Mesenchymal stem cell (in vitro differentiated cells and primary cell): ENCODE measurements at regions not wholly inside any gene's neighbourhood (a gene's known extent, or its start where the extent isn't known, plus 50 kb on each side); places are given as distances from the start of the nearest gene placed in this dataset.

ENCODE experiments used
- DNase-seq: peaks from one replicate; pipeline ENCODE4 v3.0.0-alpha.2; 2013
- H2AFZ ChIP-seq: one replicate; pipeline ENCODE4 v1.6.1; 2013; ENCODE audit warnings: low read depth, mild to moderate bottlenecking, control low read depth, inconsistent platforms, low read length, moderate library complexity
- H2AK5ac ChIP-seq: 2 replicates; pipeline ENCODE4 v1.6.1; 2013; ENCODE audit warnings: low read length, moderate library complexity, mild to moderate bottlenecking, inconsistent platforms; ENCODE audit not compliant: severe bottlenecking
- H2BK120ac ChIP-seq: one replicate; pipeline ENCODE4 v1.6.1; 2013; ENCODE audit warnings: low read depth, mild to moderate bottlenecking, inconsistent platforms, low read length, moderate library complexity
- H2BK12ac ChIP-seq, 2 experiments: one replicate each; pipeline ENCODE4 v1.6.1; 2013; ENCODE audit warnings: inconsistent platforms in 2 of 2, low read length in 2 of 2, mild to moderate bottlenecking in 2 of 2, moderate library complexity in 2 of 2, control low read depth in 1 of 2
- H2BK15ac ChIP-seq: one replicate; pipeline ENCODE4 v1.6.1; 2013; ENCODE audit warnings: mild to moderate bottlenecking, low read depth, inconsistent platforms; ENCODE audit not compliant: poor library complexity, severe bottlenecking
- H2BK5ac ChIP-seq: 2 replicates; pipeline ENCODE4 v1.6.1; 2013; ENCODE audit warnings: low read depth, mild to moderate bottlenecking, low read length, control low read depth, inconsistent platforms; ENCODE audit not compliant: poor library complexity, severe bottlenecking
- H3K14ac ChIP-seq, 2 experiments: one replicate each; pipeline ENCODE4 v1.6.1; 2013; ENCODE audit warnings: inconsistent platforms in 2 of 2, low read length in 2 of 2, control low read depth in 1 of 2, mild to moderate bottlenecking in 1 of 2, moderate library complexity in 1 of 2
- H3K18ac ChIP-seq, 2 experiments: one replicate each; pipeline ENCODE4 v1.6.1; 2013; ENCODE audit warnings: inconsistent platforms in 2 of 2, low read length in 2 of 2, control low read depth in 1 of 2, low read depth in 1 of 2, mild to moderate bottlenecking in 1 of 2
- H3K23ac ChIP-seq, 2 experiments: one replicate each; pipeline ENCODE4 v1.6.1; 2013; ENCODE audit warnings: inconsistent platforms in 2 of 2, low read length in 2 of 2, mild to moderate bottlenecking in 2 of 2, moderate library complexity in 2 of 2, control low read depth in 1 of 2
- H3K27ac ChIP-seq: 2 replicates; pipeline ENCODE4 v1.5.1; 2013; ENCODE audit warnings: mild to moderate bottlenecking, moderate library complexity, low read length, control low read depth, inconsistent platforms; ENCODE audit not compliant: poor library complexity, severe bottlenecking
- H3K27me3 ChIP-seq, 2 experiments: 2 replicates each; pipeline versions ENCODE4 v1.6.1 to v1.7.0; 2013; ENCODE audit warnings: low read length in 2 of 2, mild to moderate bottlenecking in 2 of 2, moderate library complexity in 2 of 2, control low read depth in 1 of 2, inconsistent platforms in 1 of 2; ENCODE audit not compliant: control insufficient read depth in 1 of 2, insufficient read depth in 1 of 2
- H3K36me3 ChIP-seq, 2 experiments: 2 replicates each; pipeline versions ENCODE4 v1.6.1 to v1.7.0; 2013; ENCODE audit warnings: low read length in 2 of 2, control low read depth in 1 of 2, inconsistent platforms in 1 of 2, low read depth in 1 of 2, mild to moderate bottlenecking in 1 of 2; ENCODE audit not compliant: insufficient read depth in 2 of 2, control insufficient read depth in 1 of 2
- H3K4ac ChIP-seq, 2 experiments: one replicate each; pipeline ENCODE4 v1.6.1; 2013; ENCODE audit warnings: inconsistent platforms in 2 of 2, low read length in 2 of 2, mild to moderate bottlenecking in 2 of 2, moderate library complexity in 2 of 2, control low read depth in 1 of 2, low read depth in 1 of 2
- H3K4me1 ChIP-seq: 2 replicates; pipeline ENCODE4 v1.6.1; 2013; ENCODE audit warnings: low read depth, low read length, control low read depth; ENCODE audit not compliant: control insufficient read depth, insufficient read depth
- H3K4me2 ChIP-seq: 2 replicates; pipeline ENCODE4 v1.6.1; 2013; ENCODE audit warnings: low read length, mild to moderate bottlenecking, inconsistent platforms; ENCODE audit not compliant: poor library complexity, severe bottlenecking
- H3K4me3 ChIP-seq, 2 experiments: 2 replicates each; pipeline versions ENCODE4 v1.5.1 to v1.7.0; 2013; ENCODE audit warnings: low read length in 2 of 2, mild to moderate bottlenecking in 2 of 2, control low read depth in 1 of 2, low read depth in 1 of 2; ENCODE audit not compliant: insufficient read depth in 1 of 2
- H3K79me1 ChIP-seq: replicated peaks from 2 replicates; pipeline ENCODE4 v1.6.1; 2013; ENCODE audit warnings: mild to moderate bottlenecking, control low read depth, low read length, inconsistent platforms; ENCODE audit not compliant: poor library complexity, severe bottlenecking
- H3K9ac ChIP-seq: 2 replicates; pipeline ENCODE4 v1.7.0; 2013; ENCODE audit warnings: mild to moderate bottlenecking, low read length, moderate library complexity
- H3K9me3 ChIP-seq: 2 replicates; pipeline ENCODE4 v1.7.0; 2013; ENCODE audit warnings: mild to moderate bottlenecking, low read length; ENCODE audit not compliant: control insufficient read depth
- H4K8ac ChIP-seq: one replicate; pipeline ENCODE4 v1.6.1; 2013; ENCODE audit warnings: inconsistent platforms, mild to moderate bottlenecking, low read length, moderate library complexity
- H4K91ac ChIP-seq: one replicate; pipeline ENCODE4 v1.6.1; 2013; ENCODE audit warnings: mild to moderate bottlenecking, low read length, inconsistent platforms
- WGBS: methylation state at CpG from one replicate; pipeline ENCODE4 v1.1.7; 2013; ENCODE audit warnings: mixed read lengths; 5-methylcytosine and 5-hydroxymethylcytosine counted together

DNA sequence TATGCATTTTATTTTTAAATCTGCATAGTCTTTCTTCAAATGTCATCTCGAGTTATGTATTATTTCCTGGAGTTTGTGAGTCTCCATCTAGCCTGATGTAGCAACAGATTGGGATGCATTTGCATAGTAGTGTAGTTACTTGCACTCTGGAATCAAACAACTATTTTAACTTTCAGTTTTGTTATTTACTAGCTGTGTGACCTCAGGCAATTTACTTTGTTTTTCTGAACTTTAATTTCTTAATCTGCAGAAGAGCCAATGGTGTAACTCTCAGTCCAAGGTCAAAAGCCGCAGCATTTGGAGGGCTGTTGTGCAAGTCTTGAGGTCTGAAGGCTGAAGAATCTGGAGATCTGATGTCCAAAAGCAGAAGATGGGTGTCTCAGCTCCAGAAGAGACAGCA is 175.8 kb upstream of the SORCS1 start:
- H4K8ac ChIP-seq, result no peak overlapping the region
- H3K79me1 ChIP-seq, result no peaks in the 10 kb centered on the region
- H3K18ac ChIP-seq, result no peak overlapping the region
- H3K4me3 ChIP-seq, result no peak overlapping the region
- H3K14ac ChIP-seq, result no peak overlapping the region
- no peak overlapping the region for H2AK5ac ChIP-seq
- no peak overlapping the region for H3K4me2 ChIP-seq
- no peak overlapping the region for H2AFZ ChIP-seq
- H4K91ac ChIP-seq, result no peak overlapping the region
- H3K23ac ChIP-seq, result no peak overlapping the region
- no peak overlapping the region for H2BK120ac ChIP-seq
- H3K4me1 ChIP-seq, result no peaks in the 10 kb centered on the region
- no peak overlapping the region for H3K9ac ChIP-seq
- no peak overlapping the region for H2BK5ac ChIP-seq
- H3K36me3 ChIP-seq, result no peaks in the 10 kb centered on the region
- H3K27me3 ChIP-seq, result no peaks in the 10 kb centered on the region
- H3K4ac ChIP-seq, result no peak overlapping the region
- H3K9me3 ChIP-seq, result peaks cover 3% of the 10 kb centered on the region
- 69% methylated on average over 1 of the region's 2 CpGs for WGBS
- DNase-seq, result no peak
- H2BK12ac ChIP-seq, result no peak overlapping the region
- H2BK15ac ChIP-seq, result no peak overlapping the region
- no peak overlapping the region for H3K27ac ChIP-seq

DNA sequence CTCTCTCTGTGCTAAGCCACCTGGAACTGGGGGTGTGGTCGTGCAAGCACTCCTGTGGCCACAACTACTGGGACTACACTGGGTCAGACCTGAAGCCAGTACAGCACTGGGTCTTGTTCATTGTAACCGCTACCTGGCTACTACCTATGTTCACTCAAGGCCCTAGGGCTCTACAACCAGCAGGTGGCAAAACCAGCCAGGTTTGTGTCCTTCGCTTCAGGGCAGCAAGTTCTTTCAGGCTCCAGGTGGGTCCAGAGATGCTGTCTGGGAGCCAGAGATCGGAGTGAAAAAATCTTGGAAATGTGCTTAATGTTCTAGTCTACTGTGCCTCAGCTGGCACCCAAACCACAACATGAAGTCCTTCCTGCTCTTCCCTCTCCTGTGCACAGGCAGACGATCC is 171.6 kb upstream of the SORCS1 start:
- Histone ChIP-seq H2BK12ac (no peak overlapping the region), H4K91ac (no peak overlapping the region), H3K36me3 (no peaks in the 10 kb centered on the region), H2BK120ac (no peak overlapping the region), H3K4ac (no peak overlapping the region), H3K4me2 (no peak overlapping the region), H3K18ac (no peak overlapping the region), H3K27ac (no peak overlapping the region), H2AK5ac (no peak overlapping the region), H3K27me3 (no peaks in the 10 kb centered on the region), H3K9ac (no peak overlapping the region), H2BK15ac (no peak overlapping the region), H3K14ac (no peak overlapping the region), H2AFZ (no peak overlapping the region), H2BK5ac (no peak overlapping the region), H3K4me1 (no peaks in the 10 kb centered on the region), H3K79me1 (no peaks in the 10 kb centered on the region), H3K23ac (no peak overlapping the region), H3K9me3 (peaks cover 3% of the 10 kb centered on the region), H4K8ac (no peak overlapping the region), H3K4me3 (no peak overlapping the region)
- DNase-seq, result no peak
- WGBS, result 49% methylated on average over 5 of the region's 5 CpGs

DNA sequence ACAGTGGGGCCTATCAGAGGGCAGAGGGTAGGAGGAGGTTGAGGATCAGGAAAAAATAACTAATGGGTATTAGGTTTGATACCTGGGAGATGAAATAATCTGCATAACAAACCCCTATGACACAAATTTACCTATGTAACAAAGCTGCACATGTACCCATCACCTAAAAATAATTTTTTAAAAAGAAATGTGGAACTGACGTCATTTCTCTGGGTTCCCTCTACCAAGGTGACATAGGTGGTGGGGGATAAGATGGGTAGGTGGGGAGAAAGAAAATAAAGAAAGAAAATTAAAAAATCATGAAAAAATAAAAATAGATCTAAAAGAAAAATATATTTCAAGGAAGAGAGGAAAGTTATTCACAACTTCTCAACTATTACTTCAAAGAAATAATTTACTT is 153.1 kb upstream of the SORCS1 start:
- Histone ChIP-seq H2BK12ac (no peak overlapping the region), H3K18ac (no peak overlapping the region), H2AK5ac (no peak overlapping the region), H3K27ac (no peak overlapping the region), H3K79me1 (no peaks in the 10 kb centered on the region), H3K14ac (no peak overlapping the region), H3K27me3 (no peaks in the 10 kb centered on the region), H3K9ac (no peak overlapping the region), H2BK120ac (no peak overlapping the region), H3K4me1 (no peaks in the 10 kb centered on the region), H2BK5ac (no peak overlapping the region), H3K36me3 (no peaks in the 10 kb centered on the region), H3K9me3 (peaks cover 2% of the 10 kb centered on the region), H3K4me2 (no peak overlapping the region), H2BK15ac (no peak overlapping the region), H3K4me3 (no peak overlapping the region), H3K23ac (no peak overlapping the region), H4K8ac (no peak overlapping the region), H4K91ac (no peak overlapping the region), H2AFZ (no peak overlapping the region), H3K4ac (no peak overlapping the region)
- no peak for DNase-seq
- no CpG with 5 or more reads among the region's 1 CpG for WGBS

DNA sequence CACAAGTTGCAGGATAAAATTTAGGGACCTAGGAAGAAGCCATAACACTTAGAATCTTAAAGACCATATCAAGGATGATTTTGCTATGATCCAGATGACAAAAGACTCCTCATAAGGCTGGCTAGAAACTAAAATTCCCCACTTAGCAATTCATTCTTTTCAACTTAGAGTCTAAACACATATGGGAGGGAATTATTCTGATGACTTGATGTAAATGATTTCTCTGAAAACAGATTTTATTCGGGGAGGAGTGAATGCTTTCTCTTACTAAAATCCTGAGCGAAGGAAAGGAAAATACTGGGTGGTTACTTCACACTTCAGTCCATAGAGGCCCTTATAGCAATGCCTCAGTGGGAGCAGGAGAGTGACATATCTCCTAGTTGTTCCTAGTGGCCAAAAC is 138.7 kb upstream of the SORCS1 start:
- Histone ChIP-seq H4K91ac (no peak overlapping the region), H2AK5ac (no peak overlapping the region), H3K27me3 (no peaks in the 10 kb centered on the region), H2AFZ (no peak overlapping the region), H3K4ac (no peak overlapping the region), H3K9me3 (no peaks in the 10 kb centered on the region), H3K36me3 (no peaks in the 10 kb centered on the region), H3K23ac (no peak overlapping the region), H3K14ac (no peak overlapping the region), H2BK15ac (no peak overlapping the region), H2BK12ac (no peak overlapping the region), H3K27ac (no peak overlapping the region), H3K4me3 (no peak overlapping the region), H4K8ac (no peak overlapping the region), H3K4me2 (no peak overlapping the region), H3K18ac (no peak overlapping the region), H2BK5ac (no peak overlapping the region), H3K9ac (no peak overlapping the region), H3K79me1 (no peaks in the 10 kb centered on the region), H2BK120ac (no peak overlapping the region), H3K4me1 (no peaks in the 10 kb centered on the region)
- no peak for DNase-seq
- WGBS, result 65% methylated on average over 2 of the region's 2 CpGs
